ENCODE measurements at regions not wholly inside any gene's neighbourhood (a gene's known extent, or its start where the extent isn't known, plus 50 kb on each side); places are given as distances from the start of the nearest gene placed in this dataset.

DNA sequence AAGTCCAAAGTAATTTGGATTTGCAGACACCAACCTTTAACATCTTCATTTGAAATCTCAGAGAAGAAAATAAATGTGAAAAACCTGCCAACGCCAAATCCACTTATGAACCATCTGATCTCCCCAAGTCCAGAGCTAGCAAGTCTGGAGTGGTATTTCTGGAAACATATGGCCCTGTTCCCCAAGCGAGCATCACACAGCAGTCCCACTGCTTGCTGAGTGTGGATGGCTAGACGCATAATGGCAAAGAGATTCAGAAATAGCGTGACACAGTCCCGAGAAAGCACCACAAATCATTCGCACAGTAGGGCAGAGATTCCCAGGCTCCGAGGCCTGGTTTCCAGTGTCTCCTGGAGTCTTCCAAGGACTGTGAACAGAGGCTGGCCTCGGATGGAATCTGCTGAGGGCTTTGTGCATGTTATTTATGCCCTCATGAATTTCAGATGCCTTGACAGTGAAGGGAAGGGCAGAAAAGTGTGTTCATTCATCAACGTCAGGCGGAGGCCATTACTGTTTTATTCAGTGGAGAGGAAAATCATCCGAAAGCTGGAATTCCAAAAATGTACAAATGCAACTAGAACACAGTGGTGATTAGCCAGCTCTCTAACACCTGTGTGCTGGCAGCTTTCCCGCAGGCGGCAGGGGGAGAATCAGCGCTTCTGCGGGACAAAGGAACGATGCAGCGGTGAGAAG, 417.0 kb downstream of the EIPR1 start:
- Mint-ChIP-seq H3K4me3 (no peak overlapping the region), H3K9me3 (peaks cover 6% of the 10 kb centered on the region), H3K36me3 (ENCODE audit: low read depth) (peaks cover 2% of the 10 kb centered on the region), H3K27ac (ENCODE audit: unreplicated experiment) (no peak overlapping the region), H3K27me3 (ENCODE audit: low read depth) (no peaks in the 10 kb centered on the region), H3K4me1 (peaks cover 11% of the 10 kb centered on the region)
- no peak for DNase-seq (ENCODE audit: low read depth, low spot score)
- TF ChIP-seq, protein P1, sequence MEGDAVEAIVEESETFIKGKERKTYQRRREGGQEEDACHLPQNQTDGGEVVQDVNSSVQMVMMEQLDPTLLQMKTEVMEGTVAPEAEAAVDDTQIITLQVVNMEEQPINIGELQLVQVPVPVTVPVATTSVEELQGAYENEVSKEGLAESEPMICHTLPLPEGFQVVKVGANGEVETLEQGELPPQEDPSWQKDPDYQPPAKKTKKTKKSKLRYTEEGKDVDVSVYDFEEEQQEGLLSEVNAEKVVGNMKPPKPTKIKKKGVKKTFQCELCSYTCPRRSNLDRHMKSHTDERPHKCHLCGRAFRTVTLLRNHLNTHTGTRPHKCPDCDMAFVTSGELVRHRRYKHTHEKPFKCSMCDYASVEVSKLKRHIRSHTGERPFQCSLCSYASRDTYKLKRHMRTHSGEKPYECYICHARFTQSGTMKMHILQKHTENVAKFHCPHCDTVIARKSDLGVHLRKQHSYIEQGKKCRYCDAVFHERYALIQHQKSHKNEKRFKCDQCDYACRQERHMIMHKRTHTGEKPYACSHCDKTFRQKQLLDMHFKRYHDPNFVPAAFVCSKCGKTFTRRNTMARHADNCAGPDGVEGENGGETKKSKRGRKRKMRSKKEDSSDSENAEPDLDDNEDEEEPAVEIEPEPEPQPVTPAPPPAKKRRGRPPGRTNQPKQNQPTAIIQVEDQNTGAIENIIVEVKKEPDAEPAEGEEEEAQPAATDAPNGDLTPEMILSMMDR (conservative IDR thresholded peaks at IDR 0.05), result no peak

- TF ChIP-seq, protein P1 (conservative IDR thresholded peaks at IDR 0.05), result no peak
- no peaks in the 10 kb centered on the region for H3K9me3 Mint-ChIP-seq
- H3K4me3 Mint-ChIP-seq, result no peak overlapping the region
- H3K27me3 Mint-ChIP-seq (ENCODE audit: low read depth), result peaks cover 2% of the 10 kb centered on the region
- no peak for DNase-seq (ENCODE audit: low read depth, low spot score)
- H3K27ac Mint-ChIP-seq (ENCODE audit: unreplicated experiment), result no peak overlapping the region
- H3K4me1 Mint-ChIP-seq, result no peaks in the 10 kb centered on the region
- H3K36me3 Mint-ChIP-seq (ENCODE audit: low read depth), result no peaks in the 10 kb centered on the region
Observed at GRCh38 chr2:2950403-2950952, 427.1 kb downstream of the EIPR1 start.

- no peak for DNase-seq (ENCODE audit: low read depth, low spot score)
- H3K9me3 Mint-ChIP-seq, result peaks cover 2% of the 10 kb centered on the region
- no peaks in the 10 kb centered on the region for H3K36me3 Mint-ChIP-seq (ENCODE audit: low read depth)
- peaks cover 2% of the 10 kb centered on the region for H3K27me3 Mint-ChIP-seq (ENCODE audit: low read depth)
- H3K4me1 Mint-ChIP-seq, result no peaks in the 10 kb centered on the region
- TF ChIP-seq, protein P1 (conservative IDR thresholded peaks at IDR 0.05), result no peak
- no peak overlapping the region for H3K27ac Mint-ChIP-seq (ENCODE audit: unreplicated experiment)
- H3K4me3 Mint-ChIP-seq, result no peak overlapping the region
Observed at GRCh38 chr2:2947406-2947805, 430.2 kb downstream of the EIPR1 start.

DNA sequence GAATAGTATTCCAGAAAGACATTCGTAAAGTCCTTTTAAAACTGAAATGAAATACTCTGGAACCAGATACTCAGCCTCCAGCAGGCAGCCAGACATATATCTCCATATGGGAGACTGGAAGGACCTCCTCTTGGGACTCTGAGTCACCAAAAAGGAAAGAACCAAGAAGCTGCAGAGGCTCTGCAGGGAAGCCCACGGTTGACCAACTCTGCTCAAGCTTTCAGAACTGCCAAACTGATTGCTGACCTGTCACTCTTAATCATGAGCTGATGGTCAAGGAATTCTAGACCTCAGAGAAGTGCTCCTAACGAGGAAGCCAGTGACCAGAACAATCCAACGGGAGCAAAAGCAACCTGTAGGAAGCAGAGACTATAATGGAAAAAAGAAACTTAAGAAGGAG, 434.7 kb downstream of the EIPR1 start:
- Mint-ChIP-seq H3K4me1 (peaks cover 4% of the 10 kb centered on the region), H3K36me3 (ENCODE audit: low read depth) (peaks cover 3% of the 10 kb centered on the region), H3K4me3 (no peak overlapping the region), H3K9me3 (peaks cover 2% of the 10 kb centered on the region), H3K27ac (ENCODE audit: unreplicated experiment) (no peak overlapping the region), H3K27me3 (ENCODE audit: low read depth) (peaks cover 2% of the 10 kb centered on the region)
- TF ChIP-seq, protein P1 (conservative IDR thresholded peaks at IDR 0.05), result no peak
- no peak for DNase-seq (ENCODE audit: low read depth, low spot score)

- H3K4me3 Mint-ChIP-seq, result no peak overlapping the region
- no peak for DNase-seq (ENCODE audit: low read depth, low spot score)
- TF ChIP-seq, protein P1 (conservative IDR thresholded peaks at IDR 0.05), result no peak
- H3K27me3 Mint-ChIP-seq (ENCODE audit: low read depth), result peaks cover 2% of the 10 kb centered on the region
- peaks cover 5% of the 10 kb centered on the region for H3K36me3 Mint-ChIP-seq (ENCODE audit: low read depth)
- H3K9me3 Mint-ChIP-seq, result peaks cover 2% of the 10 kb centered on the region
- H3K4me1 Mint-ChIP-seq, result peaks cover 4% of the 10 kb centered on the region
- H3K27ac Mint-ChIP-seq (ENCODE audit: unreplicated experiment), result no peak overlapping the region
Observed at GRCh38 chr2:2942225-2942624, 435.4 kb downstream of the EIPR1 start.
